Activated CD4-positive, alpha-beta T cell treated with anti-CD3 and anti-CD28 coated beads, Interleukin-2, amount 50 U/mL, for 24 hours (primary cell): ENCODE measurements at regions not wholly inside any gene's neighbourhood (a gene's known extent, or its start where the extent isn't known, plus 50 kb on each side); places are given as distances from the start of the nearest gene placed in this dataset.
"Not testable (repeated sequence)": the region's sequence is repeated elsewhere in the genome, so short reads cannot be mapped to it uniquely, and the experiment has no call there.

Experiments
- DNase-seq, 2 donors: peaks; one replicate each; pipeline ENCODE4 v3.0.0-alpha.2; 2020; ENCODE audit warnings: low read depth in 1 of 2, low spot score in 1 of 2

- DNase-seq, result not testable (repeated sequence)
Observed at GRCh38 chr15:96216481-96216880, 114.0 kb upstream of the NR2F2 start.

- no peak for DNase-seq
Observed at GRCh38 chr15:96217983-96218382, 112.5 kb upstream of the NR2F2 start.

GRCh38 chr15:96218623-96219455, 111.7 kb upstream of the NR2F2 start:
- no peak for DNase-seq

- no peak for DNase-seq
Observed at GRCh38 chr15:96219681-96220080, 110.8 kb upstream of the NR2F2 start.

- no peak for DNase-seq
Observed at GRCh38 chr15:96220657-96221056, 109.8 kb upstream of the NR2F2 start.

- no peak for DNase-seq
Observed at GRCh38 chr15:96222981-96223380, 107.5 kb upstream of the NR2F2 start.

GRCh38 chr15:96223939-96224338, 106.6 kb upstream of the NR2F2 start:
- no peak for DNase-seq

GRCh38 chr15:96225642-96226259, 104.7 kb upstream of the NR2F2 start:
- DNase-seq, result no peak

- DNase-seq, result no peak
Observed at GRCh38 chr15:96230526-96231181, 99.8 kb upstream of the NR2F2 start.

- DNase-seq, result no peak
Observed at GRCh38 chr15:96232335-96232734, 98.2 kb upstream of the NR2F2 start.

- DNase-seq, result no peak
Observed at GRCh38 chr15:96234109-96234892, 96.2 kb upstream of the NR2F2 start.

GRCh38 chr15:96237002-96237401, 93.5 kb upstream of the NR2F2 start:
- no peak for DNase-seq

- no peak for DNase-seq
Observed at GRCh38 chr15:96242761-96243160, 87.7 kb upstream of the NR2F2 start.

- DNase-seq, result no peak
Observed at GRCh38 chr15:96243701-96244100, 86.8 kb upstream of the NR2F2 start.

GRCh38 chr15:96245252-96245651, 85.2 kb upstream of the NR2F2 start:
- DNase-seq, result no peak

GRCh38 chr15:96246057-96246456, 84.4 kb upstream of the NR2F2 start:
- no peak for DNase-seq

- no peak for DNase-seq
Observed at GRCh38 chr15:96247621-96248305, 82.7 kb upstream of the NR2F2 start.

GRCh38 chr15:96252148-96252547, 78.4 kb upstream of the NR2F2 start:
- no peak for DNase-seq

GRCh38 chr15:96253006-96253747, 77.3 kb upstream of the NR2F2 start:
- DNase-seq, result no peak

- no peak for DNase-seq
Observed at GRCh38 chr15:96254173-96254572, 76.3 kb upstream of the NR2F2 start.
